Body of pancreas (tissue), 4 donors: ENCODE measurements at regions not wholly inside any gene's neighbourhood (a gene's known extent, or its start where the extent isn't known, plus 50 kb on each side); places are given as distances from the start of the nearest gene placed in this dataset.

Experiments
- ATAC-seq: fragments of 150-250 bp; one replicate; pipeline ENCODE4 v1.9.1; 2016
- DNase-seq, 4 donors: peaks; one replicate each; pipeline ENCODE4 v3.0.0-alpha.2; 2019
- H3K27ac ChIP-seq, 4 donors: fragments of 200-600 bp; sonication (generic); 1 replicate in 3 of 4; 2 replicates in 1 of 4; pipeline versions ENCODE4 v1.5.1 to v1.6.1; 2016 to 2019; ENCODE audit warnings: mild to moderate bottlenecking in 1 of 4, mixed read lengths in 1 of 4, moderate library complexity in 1 of 4
- H3K27me3 ChIP-seq, 2 donors: fragments of 200-600 bp; sonication (generic); one replicate each; pipeline ENCODE4 v1.6.0; 2016; ENCODE audit warnings: mild to moderate bottlenecking in 1 of 2
- H3K36me3 ChIP-seq, 2 donors: fragments of 200-600 bp; sonication (generic); replicated peaks in 1 of 2; 2 replicates each; pipeline ENCODE4 v1.5.1; 2016; ENCODE audit warnings: low read depth in 2 of 2; ENCODE audit not compliant: insufficient read depth in 1 of 2
- H3K4me1 ChIP-seq: fragments of 200-600 bp; sonication (generic); one replicate; pipeline ENCODE4 v1.6.0; 2016
- H3K4me3 ChIP-seq, 2 donors: fragments of 200-600 bp; sonication (generic); 1 replicate in 1 of 2; 2 replicates in 1 of 2; pipeline ENCODE4 v1.5.1; 2016 to 2019
- H3K9me3 ChIP-seq, 3 donors: fragments of 200-600 bp; sonication (generic); 1 replicate in 2 of 3; 2 replicates in 1 of 3; pipeline ENCODE4 v1.5.1; 2016
- POLR2A ChIP-seq, 3 donors: fragments of 450-650 bp; IDR thresholded peaks; one replicate each; pipeline ENCODE4 v1.6.1; 2016; ENCODE audit warnings: antibody characterized with exemption in 3 of 3, mild to moderate bottlenecking in 2 of 3
- WGBS, 2 donors: methylation state at CpG; one replicate each; pipeline ENCODE4 v1.1.5; 2017; 5-methylcytosine and 5-hydroxymethylcytosine counted together
- intact Hi-C: fragments of 100-400 bp; cut with DNase I; formaldehyde crosslinking; loops from one replicate; pipeline ENCODE4 v1.15.1; 2023
- TF ChIP-seq, protein P1 (sequence below), 7 experiments: fragments of 450-650 bp in 4 of 7; fragments of 200-600 bp in 3 of 7; sonication (generic) in 3 of 7; IDR thresholded peaks; one replicate each; pipeline ENCODE4 v1.5.1; 2016 to 2019; ENCODE audit warnings: antibody characterized with exemption in 7 of 7

DNA sequence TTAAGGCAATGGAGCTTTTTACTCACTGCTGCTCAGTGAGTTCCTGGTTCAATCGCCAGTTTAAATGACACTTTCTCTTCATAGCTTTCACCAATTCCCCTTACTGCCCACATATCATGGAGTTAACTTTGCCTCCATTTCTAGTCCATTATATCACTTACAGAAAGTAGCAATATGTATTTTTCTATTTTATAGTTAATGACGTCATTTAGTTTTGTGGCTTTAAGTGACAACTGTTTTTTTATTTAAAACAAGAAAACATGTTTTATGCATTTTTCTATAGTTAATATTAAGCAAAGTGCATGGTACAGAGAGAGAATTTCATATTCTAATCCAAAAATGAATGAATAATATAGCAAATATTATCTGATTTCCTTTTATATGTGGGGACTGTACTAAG, 363.3 kb downstream of the CDC14C start:
- Histone ChIP-seq H3K4me3 (no peak overlapping the region), H3K4me1 (no peaks in the 10 kb centered on the region), H3K36me3 (no peaks in the 10 kb centered on the region), H3K27ac (no peak overlapping the region), H3K9me3 (no peaks in the 10 kb centered on the region), H3K27me3 (no peaks in the 10 kb centered on the region)
- TF ChIP-seq, protein P1, sequence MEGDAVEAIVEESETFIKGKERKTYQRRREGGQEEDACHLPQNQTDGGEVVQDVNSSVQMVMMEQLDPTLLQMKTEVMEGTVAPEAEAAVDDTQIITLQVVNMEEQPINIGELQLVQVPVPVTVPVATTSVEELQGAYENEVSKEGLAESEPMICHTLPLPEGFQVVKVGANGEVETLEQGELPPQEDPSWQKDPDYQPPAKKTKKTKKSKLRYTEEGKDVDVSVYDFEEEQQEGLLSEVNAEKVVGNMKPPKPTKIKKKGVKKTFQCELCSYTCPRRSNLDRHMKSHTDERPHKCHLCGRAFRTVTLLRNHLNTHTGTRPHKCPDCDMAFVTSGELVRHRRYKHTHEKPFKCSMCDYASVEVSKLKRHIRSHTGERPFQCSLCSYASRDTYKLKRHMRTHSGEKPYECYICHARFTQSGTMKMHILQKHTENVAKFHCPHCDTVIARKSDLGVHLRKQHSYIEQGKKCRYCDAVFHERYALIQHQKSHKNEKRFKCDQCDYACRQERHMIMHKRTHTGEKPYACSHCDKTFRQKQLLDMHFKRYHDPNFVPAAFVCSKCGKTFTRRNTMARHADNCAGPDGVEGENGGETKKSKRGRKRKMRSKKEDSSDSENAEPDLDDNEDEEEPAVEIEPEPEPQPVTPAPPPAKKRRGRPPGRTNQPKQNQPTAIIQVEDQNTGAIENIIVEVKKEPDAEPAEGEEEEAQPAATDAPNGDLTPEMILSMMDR (IDR thresholded peaks at IDR 0.05): no peak
- TF ChIP-seq POLR2A (IDR thresholded peaks at IDR 0.05): no peak
- no peak for DNase-seq
- intact Hi-C loops: no loop called here
- 74 to 77% methylated on average over 2 of the region's 2 CpGs for WGBS, 2 donors
- ATAC-seq: no peak

- intact Hi-C loops: no loop called here
- H3K9me3 ChIP-seq: no peaks in the 10 kb centered on the region
- H3K4me1 ChIP-seq: no peaks in the 10 kb centered on the region
- DNase-seq (no peak), ATAC-seq (no peak)
- no peaks in the 10 kb centered on the region for H3K27me3 ChIP-seq
- WGBS, 2 donors: 63 to 83% methylated on average over 4 of the region's 4 CpGs
- no peak overlapping the region for H3K27ac ChIP-seq
- no peaks in the 10 kb centered on the region for H3K36me3 ChIP-seq
- H3K4me3 ChIP-seq: no peak overlapping the region
- TF ChIP-seq POLR2A (IDR thresholded peaks at IDR 0.05): no peak
- TF ChIP-seq, protein P1 (IDR thresholded peaks at IDR 0.05): no peak
Measured at GRCh38 chr7:49294611-49295010, 370.3 kb downstream of the CDC14C start.

DNA sequence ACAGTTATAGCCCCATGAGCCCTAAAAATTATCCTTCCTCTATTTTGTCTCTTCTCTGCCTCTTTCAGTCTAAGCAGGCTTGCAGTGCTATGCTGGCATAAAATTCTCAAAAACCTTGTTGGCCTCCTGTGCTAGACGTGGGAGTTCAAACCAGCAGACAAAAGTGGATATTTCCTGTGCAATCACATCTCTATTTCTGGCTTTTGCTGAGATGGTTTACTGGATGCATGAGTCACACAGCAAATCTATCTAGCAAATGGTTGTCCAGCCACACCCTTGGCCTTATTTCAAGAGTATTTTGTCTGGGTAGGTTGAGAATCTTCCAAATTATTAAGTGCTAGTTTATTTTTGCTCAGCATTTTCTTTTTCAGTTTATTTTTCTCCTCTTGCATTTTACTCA, 370.8 kb downstream of the CDC14C start:
- Histone ChIP-seq H3K4me3 (no peak overlapping the region), H3K4me1 (no peaks in the 10 kb centered on the region), H3K27ac (no peak overlapping the region), H3K9me3 (no peaks in the 10 kb centered on the region), H3K27me3 (no peaks in the 10 kb centered on the region), H3K36me3 (no peaks in the 10 kb centered on the region)
- TF ChIP-seq POLR2A (IDR thresholded peaks at IDR 0.05): no peak
- TF ChIP-seq, protein P1 (IDR thresholded peaks at IDR 0.05): no peak
- WGBS, 2 donors: 19 to 21% methylated on average over 1 of the region's 1 CpG
- intact Hi-C loops: no loop called here
- ATAC-seq (no peak), DNase-seq (no peak)

GRCh38 chr7:49297958-49298357, 373.6 kb downstream of the CDC14C start:
- H3K4me3 ChIP-seq: no peak overlapping the region
- H3K27me3 ChIP-seq: no peaks in the 10 kb centered on the region
- 38 to 44% methylated on average over 1 of the region's 1 CpG for WGBS, 2 donors
- no peak overlapping the region for H3K27ac ChIP-seq
- DNase-seq (no peak), ATAC-seq (no peak)
- no peaks in the 10 kb centered on the region for H3K36me3 ChIP-seq
- TF ChIP-seq, protein P1 (IDR thresholded peaks at IDR 0.05): no peak
- TF ChIP-seq POLR2A (IDR thresholded peaks at IDR 0.05): no peak
- H3K9me3 ChIP-seq: no peaks in the 10 kb centered on the region
- intact Hi-C loops: no loop called here
- no peaks in the 10 kb centered on the region for H3K4me1 ChIP-seq

DNA sequence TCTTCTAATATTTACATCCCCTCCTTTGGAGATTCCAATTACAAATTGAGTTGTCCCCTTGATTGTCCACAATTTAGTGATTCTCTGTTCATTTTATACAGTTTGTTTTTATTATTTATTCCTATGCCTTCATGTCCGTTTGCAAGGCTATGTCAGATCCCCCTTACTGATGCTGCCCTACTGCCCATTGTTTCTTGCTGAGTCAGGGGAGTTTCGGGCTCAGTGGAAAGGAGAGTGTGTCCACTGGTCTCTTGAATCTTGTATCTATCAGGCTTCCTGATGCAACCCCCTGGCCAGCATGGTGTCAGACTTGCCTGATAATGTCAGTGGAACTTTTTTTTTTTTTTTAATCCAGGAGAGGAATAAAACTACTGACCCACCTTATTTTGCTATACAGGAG, 384.4 kb downstream of the CDC14C start:
- Histone ChIP-seq H3K4me1 (no peaks in the 10 kb centered on the region), H3K36me3 (no peaks in the 10 kb centered on the region), H3K4me3 (no peak overlapping the region), H3K9me3 (no peaks in the 10 kb centered on the region), H3K27me3 (no peaks in the 10 kb centered on the region), H3K27ac (no peak overlapping the region)
- DNase-seq (no peak), ATAC-seq (no peak)
- no peak for TF ChIP-seq POLR2A (IDR thresholded peaks at IDR 0.05)
- TF ChIP-seq, protein P1 (IDR thresholded peaks at IDR 0.05): no peak
- intact Hi-C loops: no loop called here
- WGBS, 2 donors: 49 to 56% methylated on average over 2 of the region's 2 CpGs
